ENCODE measurements at regions not wholly inside any gene's neighbourhood (a gene's known extent, or its start where the extent isn't known, plus 50 kb on each side); places are given as distances from the start of the nearest gene placed in this dataset.

DNA sequence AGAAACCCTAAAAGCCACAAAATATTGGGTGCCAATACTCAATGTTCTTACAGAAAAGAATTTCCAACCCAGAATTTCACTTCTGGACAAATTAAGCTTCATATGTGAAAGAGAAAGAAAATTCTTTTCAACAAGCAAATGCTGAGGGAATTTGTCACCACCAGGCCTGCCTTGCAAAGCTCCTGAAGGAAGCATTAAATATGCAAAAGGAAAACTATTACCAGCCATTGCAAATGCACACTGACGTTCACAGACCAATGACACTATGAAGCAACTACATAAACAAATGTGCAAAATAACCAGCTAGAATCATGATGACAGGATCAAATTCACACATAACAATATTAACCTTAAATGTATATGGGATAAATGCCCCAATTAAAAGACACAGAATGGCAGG, 187.9 kb upstream of the BTBD3 start:
- CTCF ChIA-PET: interaction anchor here (0.7 kb wide), 1 partner anchor 656 kb away, joined by 3 read pairs; no protein-coding TSS in a partner anchor
- intact Hi-C loops (cut with micrococcal nuclease; ENCODE audit: unreplicated experiment): no loop called here
- DNase-seq (ENCODE audit: low read depth, low spot score): no peak
- Histone ChIP-seq H3K9me3 (ENCODE audit: control insufficient read depth, insufficient read depth, low read depth, low read length) (no peaks in the 10 kb centered on the region), H3K27me3 (ENCODE audit: control insufficient read depth, insufficient read depth, low read length) (no peaks in the 10 kb centered on the region), H3K36me3 (ENCODE audit: control insufficient read depth, insufficient read depth, low read length) (no peaks in the 10 kb centered on the region), H3K27ac (ENCODE audit: low read length) (no peak overlapping the region), H3K4me1 (ENCODE audit: control insufficient read depth, insufficient read depth, low read length) (no peaks in the 10 kb centered on the region), H3K4me3 (ENCODE audit: low read depth in 2 of 2, low read length in 2 of 2) (no peak overlapping the region)
- no TSS peak for BruUV-seq (replicated peaks)
- POLR2A ChIA-PET: no interaction called here
- ATAC-seq: no peak
- in situ Hi-C loops (cut with HindIII; ENCODE audit: low pct_unique_long_range_greater_than_20kb, low sequenced_read_pairs): no loop called here
- TF ChIP-seq TCF7L2 (IDR thresholded peaks at IDR 0.05; ENCODE audit: low read depth, low read length): no peak
- no peak for TF ChIP-seq POLR2AphosphoS5 (IDR thresholded peaks at IDR 0.05; ENCODE audit: low read depth, low read length)
- TF ChIP-seq, protein P1, sequence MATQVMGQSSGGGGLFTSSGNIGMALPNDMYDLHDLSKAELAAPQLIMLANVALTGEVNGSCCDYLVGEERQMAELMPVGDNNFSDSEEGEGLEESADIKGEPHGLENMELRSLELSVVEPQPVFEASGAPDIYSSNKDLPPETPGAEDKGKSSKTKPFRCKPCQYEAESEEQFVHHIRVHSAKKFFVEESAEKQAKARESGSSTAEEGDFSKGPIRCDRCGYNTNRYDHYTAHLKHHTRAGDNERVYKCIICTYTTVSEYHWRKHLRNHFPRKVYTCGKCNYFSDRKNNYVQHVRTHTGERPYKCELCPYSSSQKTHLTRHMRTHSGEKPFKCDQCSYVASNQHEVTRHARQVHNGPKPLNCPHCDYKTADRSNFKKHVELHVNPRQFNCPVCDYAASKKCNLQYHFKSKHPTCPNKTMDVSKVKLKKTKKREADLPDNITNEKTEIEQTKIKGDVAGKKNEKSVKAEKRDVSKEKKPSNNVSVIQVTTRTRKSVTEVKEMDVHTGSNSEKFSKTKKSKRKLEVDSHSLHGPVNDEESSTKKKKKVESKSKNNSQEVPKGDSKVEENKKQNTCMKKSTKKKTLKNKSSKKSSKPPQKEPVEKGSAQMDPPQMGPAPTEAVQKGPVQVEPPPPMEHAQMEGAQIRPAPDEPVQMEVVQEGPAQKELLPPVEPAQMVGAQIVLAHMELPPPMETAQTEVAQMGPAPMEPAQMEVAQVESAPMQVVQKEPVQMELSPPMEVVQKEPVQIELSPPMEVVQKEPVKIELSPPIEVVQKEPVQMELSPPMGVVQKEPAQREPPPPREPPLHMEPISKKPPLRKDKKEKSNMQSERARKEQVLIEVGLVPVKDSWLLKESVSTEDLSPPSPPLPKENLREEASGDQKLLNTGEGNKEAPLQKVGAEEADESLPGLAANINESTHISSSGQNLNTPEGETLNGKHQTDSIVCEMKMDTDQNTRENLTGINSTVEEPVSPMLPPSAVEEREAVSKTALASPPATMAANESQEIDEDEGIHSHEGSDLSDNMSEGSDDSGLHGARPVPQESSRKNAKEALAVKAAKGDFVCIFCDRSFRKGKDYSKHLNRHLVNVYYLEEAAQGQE (IDR thresholded peaks at IDR 0.05; ENCODE audit: insufficient read depth in 1 of 2, low read depth in 2 of 2, low read length in 1 of 2): no peak
- TF ChIP-seq SIN3A (IDR thresholded peaks at IDR 0.05; ENCODE audit: borderline replicate concordance, insufficient read depth, low read depth, low read length): no peak
- TF ChIP-seq, protein P2, sequence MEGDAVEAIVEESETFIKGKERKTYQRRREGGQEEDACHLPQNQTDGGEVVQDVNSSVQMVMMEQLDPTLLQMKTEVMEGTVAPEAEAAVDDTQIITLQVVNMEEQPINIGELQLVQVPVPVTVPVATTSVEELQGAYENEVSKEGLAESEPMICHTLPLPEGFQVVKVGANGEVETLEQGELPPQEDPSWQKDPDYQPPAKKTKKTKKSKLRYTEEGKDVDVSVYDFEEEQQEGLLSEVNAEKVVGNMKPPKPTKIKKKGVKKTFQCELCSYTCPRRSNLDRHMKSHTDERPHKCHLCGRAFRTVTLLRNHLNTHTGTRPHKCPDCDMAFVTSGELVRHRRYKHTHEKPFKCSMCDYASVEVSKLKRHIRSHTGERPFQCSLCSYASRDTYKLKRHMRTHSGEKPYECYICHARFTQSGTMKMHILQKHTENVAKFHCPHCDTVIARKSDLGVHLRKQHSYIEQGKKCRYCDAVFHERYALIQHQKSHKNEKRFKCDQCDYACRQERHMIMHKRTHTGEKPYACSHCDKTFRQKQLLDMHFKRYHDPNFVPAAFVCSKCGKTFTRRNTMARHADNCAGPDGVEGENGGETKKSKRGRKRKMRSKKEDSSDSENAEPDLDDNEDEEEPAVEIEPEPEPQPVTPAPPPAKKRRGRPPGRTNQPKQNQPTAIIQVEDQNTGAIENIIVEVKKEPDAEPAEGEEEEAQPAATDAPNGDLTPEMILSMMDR (IDR thresholded peaks at IDR 0.05): no peak

GRCh38 chr20:11734431-11734830, 183.3 kb upstream of the BTBD3 start:
- Histone ChIP-seq H3K36me3 (ENCODE audit: control insufficient read depth, insufficient read depth, low read length) (no peaks in the 10 kb centered on the region), H3K27ac (ENCODE audit: low read length) (no peak overlapping the region), H3K27me3 (ENCODE audit: control insufficient read depth, insufficient read depth, low read length) (no peaks in the 10 kb centered on the region), H3K9me3 (ENCODE audit: control insufficient read depth, insufficient read depth, low read depth, low read length) (no peaks in the 10 kb centered on the region), H3K4me3 (ENCODE audit: low read depth in 2 of 2, low read length in 2 of 2) (no peak overlapping the region), H3K4me1 (ENCODE audit: control insufficient read depth, insufficient read depth, low read length) (no peaks in the 10 kb centered on the region)
- TF ChIP-seq POLR2AphosphoS5 (IDR thresholded peaks at IDR 0.05; ENCODE audit: low read depth, low read length) (no peak), SIN3A (IDR thresholded peaks at IDR 0.05; ENCODE audit: borderline replicate concordance, insufficient read depth, low read depth, low read length) (no peak), TCF7L2 (IDR thresholded peaks at IDR 0.05; ENCODE audit: low read depth, low read length) (no peak)
- TF ChIP-seq, protein P2 (IDR thresholded peaks at IDR 0.05): no peak
- TF ChIP-seq, protein P1 (IDR thresholded peaks at IDR 0.05; ENCODE audit: insufficient read depth in 1 of 2, low read depth in 2 of 2, low read length in 1 of 2): no peak
- no TSS peak for BruUV-seq (replicated peaks)
- ATAC-seq: no peak
- CTCF ChIA-PET: no interaction called here
- intact Hi-C loops (cut with micrococcal nuclease; ENCODE audit: unreplicated experiment): no loop called here
- in situ Hi-C loops (cut with HindIII; ENCODE audit: low pct_unique_long_range_greater_than_20kb, low sequenced_read_pairs): no loop called here
- POLR2A ChIA-PET: no interaction called here
- no peak for DNase-seq (ENCODE audit: low read depth, low spot score)

All from Panc1 (cell line).